OCI-LY3 (cell line): ENCODE measurements at regions not wholly inside any gene's neighbourhood (a gene's known extent, or its start where the extent isn't known, plus 50 kb on each side); places are given as distances from the start of the nearest gene placed in this dataset.

Source experiments
- CTCF ChIP-seq: fragments of 200-600, 300-600 bp; sonication (generic); IDR thresholded peaks from 2 replicates; pipeline ENCODE4 v1.5.1; 2014; ENCODE audit warnings: antibody characterized with exemption, low read length, low read depth
- EZH2phosphoT487 ChIP-seq: fragments of 200-600 bp; shearing (Covaris generic); IDR thresholded peaks from 2 replicates; pipeline ENCODE4 v1.6.1; 2018; ENCODE audit warnings: antibody characterized with exemption, mixed run types, low read depth

- TF ChIP-seq CTCF (no peak), EZH2phosphoT487 (no peak)
Observed at GRCh38 chr1:71228742-71229365, 148.0 kb upstream of the ZRANB2 start.
